ENCODE measurements at regions not wholly inside any gene's neighbourhood (a gene's known extent, or its start where the extent isn't known, plus 50 kb on each side); places are given as distances from the start of the nearest gene placed in this dataset.

GRCh38 chr4:25474690-25475089, 97.6 kb downstream of the ANAPC4 start:
- DNase-seq (ENCODE audit: low spot score in 2 of 2) = no peak
- Mint-ChIP-seq H3K9me3 (peaks cover 3% of the 10 kb centered on the region), H3K4me1 (no peaks in the 10 kb centered on the region), H3K27me3 (no peaks in the 10 kb centered on the region), H3K27ac (no peak overlapping the region), H3K36me3 (peaks cover 2% of the 10 kb centered on the region), H3K4me3 (no peak overlapping the region)
- no peak for ATAC-seq (ENCODE audit: low read depth)

- no peaks in the 10 kb centered on the region for H3K27me3 Mint-ChIP-seq
- ATAC-seq (ENCODE audit: low read depth) (no peak), DNase-seq (ENCODE audit: low spot score in 2 of 2) (no peak)
- H3K36me3 Mint-ChIP-seq = peaks cover 2% of the 10 kb centered on the region
- H3K4me1 Mint-ChIP-seq = no peaks in the 10 kb centered on the region
- H3K4me3 Mint-ChIP-seq = no peak overlapping the region
- peaks cover 3% of the 10 kb centered on the region for H3K9me3 Mint-ChIP-seq
- H3K27ac Mint-ChIP-seq = no peak overlapping the region
These were observed 100.2 kb downstream of the ANAPC4 start for GRCh38 chr4:25477221-25477620.

GRCh38 chr4:25481648-25482047, 104.6 kb downstream of the ANAPC4 start:
- Mint-ChIP-seq H3K4me3 (no peak overlapping the region), H3K4me1 (no peaks in the 10 kb centered on the region), H3K27ac (no peak overlapping the region), H3K27me3 (no peaks in the 10 kb centered on the region), H3K9me3 (peaks cover 6% of the 10 kb centered on the region), H3K36me3 (peaks cover 2% of the 10 kb centered on the region)
- DNase-seq (ENCODE audit: low spot score in 2 of 2) = no peak
- ATAC-seq (ENCODE audit: low read depth) = no peak

GRCh38 chr4:25484243-25484721, 107.2 kb downstream of the ANAPC4 start:
- Mint-ChIP-seq H3K36me3 (no peaks in the 10 kb centered on the region), H3K9me3 (peaks cover 5% of the 10 kb centered on the region), H3K27ac (no peak overlapping the region), H3K4me3 (no peak overlapping the region), H3K27me3 (peaks cover 3% of the 10 kb centered on the region), H3K4me1 (no peaks in the 10 kb centered on the region)
- DNase-seq (ENCODE audit: low spot score in 2 of 2) (no peak), ATAC-seq (ENCODE audit: low read depth) (no peak)

GRCh38 chr4:25485104-25485503, 108.0 kb downstream of the ANAPC4 start:
- H3K27me3 Mint-ChIP-seq = peaks cover 4% of the 10 kb centered on the region
- DNase-seq (ENCODE audit: low spot score in 2 of 2) (no peak), ATAC-seq (ENCODE audit: low read depth) (no peak)
- H3K36me3 Mint-ChIP-seq = no peaks in the 10 kb centered on the region
- H3K4me1 Mint-ChIP-seq = no peaks in the 10 kb centered on the region
- H3K27ac Mint-ChIP-seq = no peak overlapping the region
- peaks cover 5% of the 10 kb centered on the region for H3K9me3 Mint-ChIP-seq
- no peak overlapping the region for H3K4me3 Mint-ChIP-seq

GRCh38 chr4:25486171-25486570, 109.1 kb downstream of the ANAPC4 start:
- H3K27me3 Mint-ChIP-seq = peaks cover 4% of the 10 kb centered on the region
- H3K27ac Mint-ChIP-seq = no peak overlapping the region

GRCh38 chr4:25487155-25487554, 110.1 kb downstream of the ANAPC4 start:
- DNase-seq (ENCODE audit: low spot score in 2 of 2) (no peak), ATAC-seq (ENCODE audit: low read depth) (no peak)
- H3K27me3 Mint-ChIP-seq = peaks cover 4% of the 10 kb centered on the region
- no peaks in the 10 kb centered on the region for H3K36me3 Mint-ChIP-seq
- no peaks in the 10 kb centered on the region for H3K4me1 Mint-ChIP-seq
- H3K27ac Mint-ChIP-seq = no peak overlapping the region
- H3K9me3 Mint-ChIP-seq = peaks cover 8% of the 10 kb centered on the region
- no peak overlapping the region for H3K4me3 Mint-ChIP-seq

More at GRCh38 chr4:25486171-25486570, 109.1 kb downstream of the ANAPC4 start:
- no peak overlapping the region for H3K4me3 Mint-ChIP-seq
- DNase-seq (ENCODE audit: low spot score in 2 of 2) (no peak), ATAC-seq (ENCODE audit: low read depth) (no peak)
- H3K4me1 Mint-ChIP-seq = no peaks in the 10 kb centered on the region
- no peaks in the 10 kb centered on the region for H3K36me3 Mint-ChIP-seq
- peaks cover 5% of the 10 kb centered on the region for H3K9me3 Mint-ChIP-seq

GRCh38 chr4:25489253-25489797, 112.3 kb downstream of the ANAPC4 start:
- no peak for ATAC-seq (ENCODE audit: low read depth)
- Mint-ChIP-seq H3K27ac (no peak overlapping the region), H3K4me3 (no peak overlapping the region), H3K9me3 (peaks cover 8% of the 10 kb centered on the region), H3K27me3 (peaks cover 4% of the 10 kb centered on the region), H3K4me1 (no peaks in the 10 kb centered on the region), H3K36me3 (no peaks in the 10 kb centered on the region)
- DNase-seq (ENCODE audit: low spot score in 2 of 2) = no peak

GRCh38 chr4:25493466-25493865, 116.4 kb downstream of the ANAPC4 start:
- no peaks in the 10 kb centered on the region for H3K36me3 Mint-ChIP-seq
- no peak for ATAC-seq (ENCODE audit: low read depth)
- H3K27me3 Mint-ChIP-seq = peaks cover 2% of the 10 kb centered on the region
- H3K9me3 Mint-ChIP-seq = peaks cover 4% of the 10 kb centered on the region
- DNase-seq (ENCODE audit: low spot score in 2 of 2) = no peak
- no peak overlapping the region for H3K4me3 Mint-ChIP-seq
- H3K4me1 Mint-ChIP-seq = no peaks in the 10 kb centered on the region
- H3K27ac Mint-ChIP-seq = no peak overlapping the region

- Mint-ChIP-seq H3K9me3 (peaks cover 4% of the 10 kb centered on the region), H3K4me1 (no peaks in the 10 kb centered on the region), H3K36me3 (no peaks in the 10 kb centered on the region), H3K27me3 (peaks cover 2% of the 10 kb centered on the region), H3K4me3 (no peak overlapping the region), H3K27ac (no peak overlapping the region)
- ATAC-seq (ENCODE audit: low read depth) = no peak
- no peak for DNase-seq (ENCODE audit: low spot score in 2 of 2)
These were observed 117.1 kb downstream of the ANAPC4 start for GRCh38 chr4:25494166-25494565.

- no peak overlapping the region for H3K27ac Mint-ChIP-seq
- no peaks in the 10 kb centered on the region for H3K27me3 Mint-ChIP-seq
These were observed 123.7 kb downstream of the ANAPC4 start for GRCh38 chr4:25500626-25501316.

GRCh38 chr4:25502115-25502514, 125.1 kb downstream of the ANAPC4 start:
- Mint-ChIP-seq H3K4me1 (no peaks in the 10 kb centered on the region), H3K9me3 (no peaks in the 10 kb centered on the region), H3K4me3 (no peak overlapping the region), H3K36me3 (peaks cover 2% of the 10 kb centered on the region), H3K27ac (no peak overlapping the region), H3K27me3 (no peaks in the 10 kb centered on the region)
- DNase-seq (ENCODE audit: low spot score in 2 of 2) (no peak), ATAC-seq (ENCODE audit: low read depth) (no peak)

More at GRCh38 chr4:25500626-25501316, 123.7 kb downstream of the ANAPC4 start:
- Mint-ChIP-seq H3K36me3 (peaks cover 2% of the 10 kb centered on the region), H3K9me3 (no peaks in the 10 kb centered on the region), H3K4me1 (no peaks in the 10 kb centered on the region), H3K4me3 (no peak overlapping the region)
- no peak for DNase-seq (ENCODE audit: low spot score in 2 of 2)
- ATAC-seq (ENCODE audit: low read depth) = no peak

- no peaks in the 10 kb centered on the region for H3K4me1 Mint-ChIP-seq
These were observed 126.7 kb downstream of the ANAPC4 start for GRCh38 chr4:25503779-25504178.

GRCh38 chr4:25504932-25505636, 128.0 kb downstream of the ANAPC4 start:
- Mint-ChIP-seq H3K27ac (no peak overlapping the region), H3K9me3 (no peaks in the 10 kb centered on the region), H3K27me3 (no peaks in the 10 kb centered on the region), H3K4me1 (no peaks in the 10 kb centered on the region), H3K4me3 (no peak overlapping the region), H3K36me3 (peaks cover 2% of the 10 kb centered on the region)
- ATAC-seq (ENCODE audit: low read depth) (no peak), DNase-seq (ENCODE audit: low spot score in 2 of 2) (no peak)

More at GRCh38 chr4:25503779-25504178, 126.7 kb downstream of the ANAPC4 start:
- H3K4me3 Mint-ChIP-seq = no peak overlapping the region
- no peaks in the 10 kb centered on the region for H3K9me3 Mint-ChIP-seq
- no peak for DNase-seq (ENCODE audit: low spot score in 2 of 2)
- ATAC-seq (ENCODE audit: low read depth) = no peak
- no peak overlapping the region for H3K27ac Mint-ChIP-seq
- no peaks in the 10 kb centered on the region for H3K27me3 Mint-ChIP-seq
- peaks cover 2% of the 10 kb centered on the region for H3K36me3 Mint-ChIP-seq
